Thyroid gland (tissue), 4 donors: ENCODE measurements at regions not wholly inside any gene's neighbourhood (a gene's known extent, or its start where the extent isn't known, plus 50 kb on each side); places are given as distances from the start of the nearest gene placed in this dataset.

ENCODE experiments used
- POLR2A ChIP-seq, 2 donors: fragments of 450-650 bp; IDR thresholded peaks; one replicate each; pipeline ENCODE4 v1.6.1; 2017; ENCODE audit warnings: antibody characterized with exemption in 2 of 2, mild to moderate bottlenecking in 2 of 2, moderate library complexity in 1 of 2
- TF ChIP-seq, protein P1 (sequence below), 6 experiments: fragments of 200-600 bp in 3 of 6; fragments of 450-650 bp in 3 of 6; sonication (generic) in 3 of 6; IDR thresholded peaks; one replicate each; pipeline ENCODE4 v1.5.1; 2016 to 2019; ENCODE audit warnings: antibody characterized with exemption in 6 of 6, mild to moderate bottlenecking in 2 of 6, inconsistent platforms in 1 of 6, moderate library complexity in 1 of 6

DNA sequence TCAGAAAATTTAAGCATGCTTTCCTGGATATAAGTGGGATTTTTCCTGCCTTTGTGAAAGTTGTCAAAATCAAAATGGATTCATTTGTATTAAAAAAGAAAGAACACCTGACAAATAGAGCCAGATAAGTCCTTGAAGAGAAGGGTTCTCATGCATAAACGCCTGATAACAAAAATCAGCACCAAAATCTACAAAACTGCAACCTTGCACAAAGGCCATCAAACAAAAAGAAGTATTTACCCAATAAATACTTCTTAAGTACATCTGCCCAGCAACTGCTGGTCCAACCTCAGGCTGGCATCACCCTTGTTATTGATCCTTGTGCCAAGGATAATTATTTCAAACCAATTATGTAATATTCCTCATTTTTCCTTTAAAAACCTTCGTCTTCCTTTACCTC is 315.9 kb downstream of the GPD2 start:
- TF ChIP-seq POLR2A (IDR thresholded peaks at IDR 0.05), result no peak
- TF ChIP-seq, protein P1, sequence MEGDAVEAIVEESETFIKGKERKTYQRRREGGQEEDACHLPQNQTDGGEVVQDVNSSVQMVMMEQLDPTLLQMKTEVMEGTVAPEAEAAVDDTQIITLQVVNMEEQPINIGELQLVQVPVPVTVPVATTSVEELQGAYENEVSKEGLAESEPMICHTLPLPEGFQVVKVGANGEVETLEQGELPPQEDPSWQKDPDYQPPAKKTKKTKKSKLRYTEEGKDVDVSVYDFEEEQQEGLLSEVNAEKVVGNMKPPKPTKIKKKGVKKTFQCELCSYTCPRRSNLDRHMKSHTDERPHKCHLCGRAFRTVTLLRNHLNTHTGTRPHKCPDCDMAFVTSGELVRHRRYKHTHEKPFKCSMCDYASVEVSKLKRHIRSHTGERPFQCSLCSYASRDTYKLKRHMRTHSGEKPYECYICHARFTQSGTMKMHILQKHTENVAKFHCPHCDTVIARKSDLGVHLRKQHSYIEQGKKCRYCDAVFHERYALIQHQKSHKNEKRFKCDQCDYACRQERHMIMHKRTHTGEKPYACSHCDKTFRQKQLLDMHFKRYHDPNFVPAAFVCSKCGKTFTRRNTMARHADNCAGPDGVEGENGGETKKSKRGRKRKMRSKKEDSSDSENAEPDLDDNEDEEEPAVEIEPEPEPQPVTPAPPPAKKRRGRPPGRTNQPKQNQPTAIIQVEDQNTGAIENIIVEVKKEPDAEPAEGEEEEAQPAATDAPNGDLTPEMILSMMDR (IDR thresholded peaks at IDR 0.05), result no peak
